GM19395 (cell line): ENCODE measurements at regions not wholly inside any gene's neighbourhood (a gene's known extent, or its start where the extent isn't known, plus 50 kb on each side); places are given as distances from the start of the nearest gene placed in this dataset.

Source experiments
- ATAC-seq: cut with Tn5 transposase; IDR thresholded peaks from one replicate; pipeline ENCODE4 v1.9.1; 2021; ENCODE audit warnings: mild to moderate bottlenecking, moderate library complexity; ENCODE audit not compliant: unreplicated experiment

DNA sequence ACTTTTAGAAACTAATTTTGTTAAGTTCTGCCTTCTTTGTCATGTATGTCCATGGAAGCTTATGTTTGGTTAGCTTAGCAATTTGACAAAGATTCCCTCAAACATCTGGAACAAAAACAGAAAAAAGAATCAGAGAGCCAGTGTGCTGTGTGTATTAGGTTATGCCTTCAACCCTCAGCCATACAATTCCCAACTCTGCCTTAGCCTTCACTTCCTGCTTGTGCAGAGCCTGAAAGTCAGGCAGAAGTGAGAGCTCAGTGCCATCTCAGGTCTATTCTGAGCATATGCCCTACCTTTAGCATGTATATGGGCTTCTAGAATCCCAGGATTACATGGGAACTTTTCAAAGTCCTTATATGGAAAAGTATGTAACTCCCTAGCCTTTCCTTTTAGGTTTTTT lies 58.2 kb upstream of the STOX2 start:
- ATAC-seq, result no peak

DNA sequence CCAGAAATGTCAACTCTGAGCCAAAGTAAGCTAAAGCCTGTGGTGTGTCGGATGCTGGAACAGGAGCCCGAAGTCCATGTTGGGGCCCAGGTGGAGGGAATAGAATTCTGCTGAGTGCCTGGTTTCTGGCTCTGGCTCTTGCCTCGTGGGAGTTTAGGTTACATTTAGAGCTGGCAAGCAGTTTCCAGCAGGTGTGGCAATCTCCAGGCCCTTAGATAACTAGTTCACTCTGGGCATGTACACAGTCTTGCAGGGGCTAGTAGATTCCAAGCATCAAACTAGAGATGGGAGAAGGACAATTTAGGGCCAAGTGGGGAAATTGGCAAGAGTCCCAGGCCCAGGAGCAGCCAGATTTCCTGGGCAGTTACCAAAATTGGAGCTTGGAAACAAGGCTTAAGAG lies 56.3 kb upstream of the STOX2 start:
- ATAC-seq, result no peak

DNA sequence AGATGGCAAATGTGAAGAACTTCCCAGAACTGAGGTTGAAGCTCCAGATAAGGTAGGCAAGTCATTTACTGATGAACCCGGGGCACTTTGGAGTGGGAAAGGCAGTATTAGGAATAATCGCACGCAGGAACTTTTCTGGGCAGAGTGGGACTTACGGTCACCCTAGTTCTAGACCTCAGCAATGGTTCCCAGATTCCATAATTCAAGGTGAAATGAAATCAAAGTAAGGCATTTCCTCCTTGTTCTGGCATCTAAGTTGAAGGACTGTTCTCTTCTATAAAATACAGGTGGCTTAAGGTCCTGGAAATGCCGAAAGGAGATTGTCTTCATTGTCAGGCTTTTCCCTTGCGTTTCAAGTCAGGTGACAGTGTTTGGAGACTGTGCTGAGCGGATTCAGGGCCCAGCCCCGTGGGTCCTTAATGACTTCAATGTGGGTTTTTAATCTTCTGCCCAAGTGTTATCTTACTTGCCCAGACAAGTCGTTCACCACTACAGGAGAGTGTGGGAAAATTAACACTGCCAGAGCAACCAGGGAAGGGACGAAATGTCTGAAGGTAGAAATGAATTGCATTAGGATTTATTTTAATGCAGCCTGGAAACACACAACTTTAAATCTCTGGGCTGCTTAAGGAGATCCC lies 52.1 kb upstream of the STOX2 start:
- no peak for ATAC-seq

DNA sequence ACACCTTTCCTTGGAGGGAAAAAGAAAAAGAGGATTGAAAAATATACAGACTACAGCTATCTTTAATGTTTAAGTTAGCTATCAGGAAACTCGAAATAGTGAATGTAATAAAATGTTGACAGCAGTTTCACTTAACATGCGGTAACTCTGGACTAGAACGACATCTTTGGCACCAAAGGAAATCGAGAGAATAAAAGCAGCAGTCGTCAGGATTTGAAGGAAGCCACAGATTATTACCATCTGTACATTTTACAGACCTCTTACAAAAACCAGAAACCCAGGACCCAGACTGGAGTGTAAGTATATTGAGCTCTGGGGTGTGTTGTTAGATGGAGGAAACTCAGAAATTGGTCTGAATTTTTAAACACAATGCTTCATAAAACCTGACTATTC lies 51.6 kb upstream of the STOX2 start:
- ATAC-seq, result no peak
